ENCODE measurements at regions not wholly inside any gene's neighbourhood (a gene's known extent, or its start where the extent isn't known, plus 50 kb on each side); places are given as distances from the start of the nearest gene placed in this dataset.
A peak's percentile ranks its signal among the peaks of the same experiment; 100 is the strongest.
"Not testable (repeated sequence)": the region's sequence is repeated elsewhere in the genome, so short reads cannot be mapped to it uniquely, and the experiment has no call there.

- no peak for DNase-seq
Observed at GRCh38 chr12:32010631-32011336, 51.6 kb downstream of the RESF1 start.

- no peak for DNase-seq
Observed at GRCh38 chr12:32012249-32012785, 53.1 kb downstream of the RESF1 start.

- no peak for DNase-seq
Observed at GRCh38 chr12:32015036-32015435, 55.8 kb downstream of the RESF1 start.

- no peak for DNase-seq
Observed at GRCh38 chr12:32016680-32017482, 57.7 kb downstream of the RESF1 start.

- DNase-seq = no peak
Observed at GRCh38 chr12:32021346-32021773, 62.1 kb downstream of the RESF1 start.

GRCh38 chr12:32022387-32022786 is 63.2 kb downstream of the RESF1 start:
- not testable (repeated sequence) for DNase-seq

GRCh38 chr12:32023861-32024260 is 64.6 kb downstream of the RESF1 start:
- not testable (repeated sequence) for DNase-seq

GRCh38 chr12:32024884-32025592 is 65.8 kb downstream of the RESF1 start:
- no peak for DNase-seq

- peak; percentile 64 for DNase-seq
Observed at GRCh38 chr12:32025906-32026305, 66.7 kb downstream of the RESF1 start.

GRCh38 chr12:32027684-32028365 is 68.6 kb downstream of the RESF1 start:
- DNase-seq = no peak

GRCh38 chr12:32030151-32030550 is 70.9 kb downstream of the RESF1 start:
- DNase-seq = no peak

GRCh38 chr12:32030676-32031075 is 71.5 kb downstream of the RESF1 start:
- no peak for DNase-seq

GRCh38 chr12:32031109-32031508 is 71.9 kb downstream of the RESF1 start:
- no peak for DNase-seq

GRCh38 chr12:32032205-32032810 is 73.1 kb downstream of the RESF1 start:
- no peak for DNase-seq

- DNase-seq = no peak
Observed at GRCh38 chr12:32033406-32033805, 73.2 kb upstream of the BICD1 start.

- no peak for DNase-seq
Observed at GRCh38 chr12:32034045-32034444, 72.6 kb upstream of the BICD1 start.

GRCh38 chr12:32036477-32037263 is 70.0 kb upstream of the BICD1 start:
- no peak for DNase-seq

GRCh38 chr12:32039347-32039746 is 67.3 kb upstream of the BICD1 start:
- no peak for DNase-seq

GRCh38 chr12:32039917-32040575 is 66.6 kb upstream of the BICD1 start:
- DNase-seq = no peak

- no peak for DNase-seq
Observed at GRCh38 chr12:32043928-32044549, 62.6 kb upstream of the BICD1 start.

All from activated CD8-positive, alpha-beta memory T cell treated with anti-CD3 and anti-CD28 coated beads for 24 hours (primary cell).